HCEC 1CT (cell line): ENCODE measurements at regions not wholly inside any gene's neighbourhood (a gene's known extent, or its start where the extent isn't known, plus 50 kb on each side); places are given as distances from the start of the nearest gene placed in this dataset.

Source experiments
- DNase-seq: peaks from one replicate; pipeline ENCODE4 v3.0.0-alpha.2; 2017

DNA sequence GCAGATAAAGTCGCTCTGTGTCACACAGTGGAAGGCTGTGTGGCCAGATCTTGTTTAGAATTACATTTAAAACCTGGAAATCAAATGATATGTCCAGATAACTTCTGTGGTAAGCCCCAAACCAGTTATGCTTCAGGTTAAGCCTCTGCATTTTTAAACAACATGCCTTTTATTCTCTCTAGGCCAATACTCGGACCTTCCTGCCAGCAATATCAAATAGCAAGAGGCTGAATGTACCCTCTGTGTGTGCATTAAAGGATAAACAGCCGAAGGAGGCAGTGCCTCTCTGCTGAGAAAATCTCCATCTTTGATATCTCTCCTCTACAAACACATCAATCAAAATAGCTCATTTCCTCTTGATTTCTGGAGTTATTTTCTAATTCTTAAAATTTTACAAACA is 67.1 kb upstream of the TMEM260 start:
- DNase-seq: no peak

DNA sequence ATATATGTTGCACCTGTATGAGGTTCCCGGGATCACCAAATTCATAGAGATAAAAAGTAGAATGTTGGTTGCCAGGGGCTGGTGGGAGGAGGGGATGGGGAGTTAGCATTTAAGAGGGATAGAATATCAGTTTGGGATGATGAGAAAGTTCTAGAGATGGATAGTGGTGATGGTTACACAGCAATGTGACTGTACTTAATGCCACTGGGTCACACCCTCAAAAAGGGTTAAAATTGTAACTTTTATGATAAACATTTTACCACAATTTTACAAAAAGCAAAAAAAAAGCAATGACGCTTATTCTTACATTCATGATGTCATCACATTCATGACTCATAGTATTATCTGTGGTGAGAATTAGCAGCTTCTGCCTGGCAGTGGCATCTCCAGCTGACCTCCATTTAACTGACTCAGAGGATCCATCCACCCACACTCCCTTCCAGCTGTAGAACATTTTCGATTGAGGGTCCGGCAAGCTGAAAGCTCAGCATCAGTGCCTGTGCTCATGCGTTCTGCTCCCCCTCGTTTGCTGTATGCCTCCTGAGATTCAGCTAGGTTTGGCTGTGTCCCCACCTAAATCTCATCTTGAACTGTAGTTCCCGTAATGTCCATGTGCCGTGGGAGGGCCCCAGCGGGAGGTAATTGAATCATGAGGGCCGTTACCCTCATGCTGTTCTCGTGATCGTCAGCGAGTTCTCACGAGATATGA is 64.8 kb upstream of the TMEM260 start:
- DNase-seq: peak; percentile 17

DNA sequence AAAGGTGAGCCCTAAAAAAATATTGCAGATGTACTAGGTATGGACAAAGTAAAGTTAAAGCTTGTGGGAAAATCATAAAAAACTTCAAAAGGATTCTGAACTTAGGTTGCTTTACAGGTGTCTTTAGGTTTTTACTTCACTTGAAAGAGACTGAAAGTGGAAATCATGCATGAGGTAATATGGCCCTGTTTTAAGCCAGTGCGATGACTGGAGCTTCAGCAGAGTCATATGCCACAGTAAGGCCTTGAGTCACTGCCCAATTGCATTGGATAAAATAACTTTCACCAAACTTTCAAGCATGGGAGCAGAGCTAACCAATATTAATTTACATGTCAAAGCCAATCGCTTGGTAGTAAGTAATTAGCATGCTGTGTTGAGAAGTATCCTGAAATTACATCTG is 63.9 kb upstream of the TMEM260 start:
- DNase-seq: no peak

DNA sequence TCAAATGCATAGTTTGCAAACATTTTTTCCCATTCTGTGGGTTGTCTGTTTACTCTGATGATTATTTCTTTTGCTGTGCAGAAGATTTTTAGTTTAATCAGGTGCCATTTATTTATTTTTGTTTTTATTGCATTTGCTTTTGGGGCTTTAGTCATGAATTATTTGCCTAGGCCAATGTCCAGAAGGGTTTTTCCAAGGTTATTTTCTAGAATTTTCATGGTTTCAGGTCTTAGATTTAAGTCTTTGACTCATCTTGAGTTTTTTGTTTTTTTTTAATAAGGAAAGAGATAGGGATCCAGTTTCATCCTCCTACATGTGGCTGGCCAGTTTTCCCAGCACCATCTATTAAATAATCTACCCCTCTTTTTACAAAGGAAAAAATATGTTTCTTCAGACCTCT is 57.2 kb upstream of the TMEM260 start:
- DNase-seq: no peak

DNA sequence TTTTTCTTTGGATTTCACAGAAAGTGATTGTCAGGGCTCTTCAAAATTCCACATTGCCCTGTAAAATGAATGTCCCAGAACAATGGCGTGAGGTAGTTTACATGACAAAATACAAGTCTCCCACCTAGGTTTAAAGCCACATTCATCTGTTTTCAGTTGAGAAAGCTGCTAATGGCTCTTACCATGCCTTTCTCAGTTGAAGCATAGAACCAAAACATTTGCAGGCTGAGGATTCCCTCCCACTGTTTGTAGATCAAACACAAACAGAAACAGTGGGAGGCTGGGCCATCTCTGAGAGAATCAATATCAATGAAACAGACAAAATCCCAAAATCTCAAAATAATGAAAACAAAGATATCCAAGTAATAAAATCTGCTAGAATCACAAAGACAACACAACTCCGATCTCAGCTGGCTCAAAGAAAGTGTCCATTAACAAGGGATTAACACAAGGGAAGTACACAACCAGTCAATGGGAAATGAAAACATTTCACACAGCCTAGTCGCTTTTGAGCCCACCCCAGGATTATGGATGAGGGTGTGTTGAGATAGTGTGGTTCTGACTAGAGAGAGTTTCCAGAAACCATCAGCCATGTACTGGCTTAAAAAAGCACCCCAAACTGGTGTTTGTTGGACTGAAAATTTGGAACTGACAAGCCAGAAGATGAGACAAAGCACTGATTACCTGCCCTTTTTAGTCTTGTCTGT is 54.5 kb upstream of the TMEM260 start:
- no peak for DNase-seq

DNA sequence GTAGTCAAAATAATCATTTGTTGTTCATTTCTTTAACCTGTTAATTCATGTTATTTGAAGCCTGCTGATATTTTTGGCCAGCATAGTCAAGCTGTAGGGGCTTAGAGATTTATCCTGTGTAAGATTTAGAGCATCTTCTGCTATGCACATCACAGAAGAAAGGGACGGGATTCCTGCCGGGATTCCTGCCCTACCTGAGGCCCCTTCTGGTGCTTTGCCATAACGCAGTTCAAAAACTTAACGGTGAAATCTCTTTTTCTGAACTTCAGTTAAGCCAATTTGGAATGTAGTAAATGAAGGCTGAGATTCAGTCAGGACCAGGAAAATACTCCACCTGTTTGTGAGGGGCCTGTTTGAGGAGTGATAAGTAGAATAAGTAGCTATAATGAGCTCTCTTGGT is 50.7 kb upstream of the TMEM260 start:
- no peak for DNase-seq
